ENCODE measurements at regions not wholly inside any gene's neighbourhood (a gene's known extent, or its start where the extent isn't known, plus 50 kb on each side); places are given as distances from the start of the nearest gene placed in this dataset.
"Not testable (repeated sequence)": the region's sequence is repeated elsewhere in the genome, so short reads cannot be mapped to it uniquely, and the experiment has no call there.

- DNase-seq (ENCODE audit: low spot score), result no peak
Observed at GRCh38 chr2:215831296-215831913, 181.9 kb downstream of the MREG start.

- DNase-seq (ENCODE audit: low spot score), result peak; percentile 38
Observed at GRCh38 chr2:215830304-215830703, 183.0 kb downstream of the MREG start.

- no peak for DNase-seq (ENCODE audit: low spot score)
Observed at GRCh38 chr2:215829261-215829660, 184.1 kb downstream of the MREG start.

- peak; percentile 39 for DNase-seq (ENCODE audit: low spot score)
Observed at GRCh38 chr2:215828528-215829184, 184.7 kb downstream of the MREG start.

GRCh38 chr2:215826838-215827441, 186.4 kb downstream of the MREG start:
- no peak for DNase-seq (ENCODE audit: low spot score)

- DNase-seq (ENCODE audit: low spot score), result no peak
Observed at GRCh38 chr2:215826376-215826775, 187.0 kb downstream of the MREG start.

- DNase-seq (ENCODE audit: low spot score), result no peak
Observed at GRCh38 chr2:215825707-215826106, 187.6 kb downstream of the MREG start.

GRCh38 chr2:215821298-215821697, 192.1 kb downstream of the MREG start:
- DNase-seq (ENCODE audit: low spot score), result not testable (repeated sequence)

GRCh38 chr2:215819713-215820112, 193.6 kb downstream of the MREG start:
- not testable (repeated sequence) for DNase-seq (ENCODE audit: low spot score)

GRCh38 chr2:215817046-215817445, 196.3 kb downstream of the MREG start:
- no peak for DNase-seq (ENCODE audit: low spot score)

- no peak for DNase-seq (ENCODE audit: low spot score)
Observed at GRCh38 chr2:215816424-215816823, 196.9 kb downstream of the MREG start.

GRCh38 chr2:215815960-215816359, 197.4 kb downstream of the MREG start:
- DNase-seq (ENCODE audit: low spot score), result no peak

GRCh38 chr2:215812966-215813365, 200.4 kb downstream of the MREG start:
- DNase-seq (ENCODE audit: low spot score), result no peak

GRCh38 chr2:215811409-215812345, 201.7 kb downstream of the MREG start:
- no peak for DNase-seq (ENCODE audit: low spot score)

GRCh38 chr2:215811003-215811402, 202.3 kb downstream of the MREG start:
- no peak for DNase-seq (ENCODE audit: low spot score)

- DNase-seq (ENCODE audit: low spot score), result no peak
Observed at GRCh38 chr2:215808996-215809395, 204.4 kb downstream of the MREG start.

- no peak for DNase-seq (ENCODE audit: low spot score)
Observed at GRCh38 chr2:215808194-215808593, 205.2 kb downstream of the MREG start.

GRCh38 chr2:215805493-215805892, 207.9 kb downstream of the MREG start:
- no peak for DNase-seq (ENCODE audit: low spot score)

- DNase-seq (ENCODE audit: low spot score), result no peak
Observed at GRCh38 chr2:215803150-215803549, 210.2 kb downstream of the MREG start.

- no peak for DNase-seq (ENCODE audit: low spot score)
Observed at GRCh38 chr2:215799194-215799593, 214.2 kb downstream of the MREG start.

GRCh38 chr2:215797676-215798075, 215.7 kb downstream of the MREG start:
- no peak for DNase-seq (ENCODE audit: low spot score)

GRCh38 chr2:215796140-215796855, 217.1 kb downstream of the MREG start:
- DNase-seq (ENCODE audit: low spot score), result no peak
